Osteocyte (in vitro differentiated cells): ENCODE measurements at regions not wholly inside any gene's neighbourhood (a gene's known extent, or its start where the extent isn't known, plus 50 kb on each side); places are given as distances from the start of the nearest gene placed in this dataset.

Experiments
- DNase-seq: peaks from one replicate; pipeline ENCODE4 v3.0.0; 2021; ENCODE audit warnings: mixed read lengths; ENCODE audit not compliant: unreplicated experiment; ENCODE audit errors: extremely low spot score
- H3K27ac Mint-ChIP-seq: one replicate; pipeline ENCODE4 v1.8.0; 2021; ENCODE audit warnings: mild to moderate bottlenecking, mixed read lengths; ENCODE audit not compliant: unreplicated experiment
- H3K27me3 Mint-ChIP-seq: one replicate; pipeline ENCODE4 v1.8.0; 2021; ENCODE audit warnings: mixed read lengths; ENCODE audit not compliant: unreplicated experiment
- H3K36me3 Mint-ChIP-seq: one replicate; pipeline ENCODE4 v1.8.0; 2021; ENCODE audit warnings: mixed read lengths; ENCODE audit not compliant: unreplicated experiment
- H3K4me1 Mint-ChIP-seq: one replicate; pipeline ENCODE4 v1.8.0; 2021; ENCODE audit warnings: mixed read lengths; ENCODE audit not compliant: unreplicated experiment
- H3K4me3 Mint-ChIP-seq: one replicate; pipeline ENCODE4 v1.8.0; 2021; ENCODE audit warnings: mild to moderate bottlenecking, moderate library complexity, mixed read lengths; ENCODE audit not compliant: unreplicated experiment
- H3K9me3 Mint-ChIP-seq: one replicate; pipeline ENCODE4 v1.8.0; 2021; ENCODE audit warnings: mixed read lengths; ENCODE audit not compliant: unreplicated experiment
- CTCF ChIP-seq: fragments of 200-600 bp; sonication (generic); IDR thresholded peaks from 2 replicates; pipeline ENCODE4 v1.5.0; 2021; ENCODE audit warnings: antibody characterized with exemption, mild to moderate bottlenecking, moderate library complexity

DNA sequence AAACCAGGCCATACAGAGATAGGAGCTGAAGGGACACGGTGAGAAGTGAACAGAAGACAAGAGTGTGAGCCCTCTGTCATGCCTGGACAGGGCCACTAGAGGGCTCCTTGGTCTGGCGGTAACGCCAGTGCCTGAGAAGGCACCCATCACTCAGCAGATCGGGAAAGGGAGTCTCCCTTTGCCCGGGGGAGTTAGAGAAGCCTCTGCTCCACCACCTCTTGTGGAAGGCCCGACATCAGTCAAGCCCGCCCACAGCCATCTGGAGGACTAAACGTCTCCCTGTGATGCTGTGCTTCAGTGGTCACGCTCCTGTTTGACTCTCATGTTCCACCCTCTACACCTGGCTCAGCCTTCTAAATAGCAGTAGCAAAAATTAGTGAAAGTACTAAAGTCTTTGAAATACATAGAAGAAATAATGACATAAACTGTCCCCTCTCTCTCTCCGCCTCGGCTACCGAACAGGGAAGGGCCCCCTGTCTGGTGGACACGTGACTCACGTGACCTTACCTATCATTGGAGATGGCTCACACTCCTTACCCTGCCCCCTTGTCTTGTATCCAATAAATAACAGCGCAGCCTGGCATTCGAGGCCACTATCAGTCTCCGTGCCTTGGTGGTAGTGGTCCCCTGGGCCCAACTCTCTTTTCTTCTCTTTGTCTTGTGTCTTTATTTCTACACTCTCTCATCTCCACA, 66.7 kb downstream of the RPP21 start:
- Mint-ChIP-seq H3K4me1 (peaks cover 5% of the 10 kb centered on the region), H3K9me3 (peaks cover 17% of the 10 kb centered on the region), H3K27me3 (peaks cover 69% of the 10 kb centered on the region), H3K4me3 (no peak overlapping the region), H3K27ac (no peak overlapping the region), H3K36me3 (no peaks in the 10 kb centered on the region)
- no peak for DNase-seq
- TF ChIP-seq CTCF = peak; percentile 83

GRCh38 chr6:30418448-30418847, 70.9 kb upstream of the HLA-E start:
- Mint-ChIP-seq H3K4me3 (no peak overlapping the region), H3K27me3 (peaks cover 65% of the 10 kb centered on the region), H3K4me1 (no peaks in the 10 kb centered on the region), H3K9me3 (no peaks in the 10 kb centered on the region), H3K27ac (no peak overlapping the region), H3K36me3 (no peaks in the 10 kb centered on the region)
- no peak for DNase-seq
- TF ChIP-seq CTCF = no peak

DNA sequence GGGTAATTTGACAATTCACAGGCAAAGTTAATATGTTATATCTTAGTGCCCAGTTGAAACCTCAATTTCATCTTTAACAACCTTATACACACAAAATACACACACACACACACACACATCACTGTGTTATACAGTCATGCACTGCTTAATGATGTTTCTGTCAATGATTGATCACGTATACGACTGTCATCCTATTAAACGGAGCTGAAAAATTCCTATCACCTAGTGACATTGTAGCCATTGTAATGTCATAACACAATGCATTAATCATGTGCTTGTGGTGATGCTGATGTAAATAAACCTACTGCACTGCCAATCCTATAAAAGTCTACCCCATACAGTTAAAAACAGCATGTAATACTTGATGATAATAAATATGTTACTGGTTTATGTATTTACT, 64.8 kb upstream of the HLA-E start:
- peaks cover 10% of the 10 kb centered on the region for H3K9me3 Mint-ChIP-seq
- no peak for TF ChIP-seq CTCF
- H3K27ac Mint-ChIP-seq = no peak overlapping the region
- no peak overlapping the region for H3K4me3 Mint-ChIP-seq
- DNase-seq = no peak
- no peaks in the 10 kb centered on the region for H3K36me3 Mint-ChIP-seq
- peaks cover 58% of the 10 kb centered on the region for H3K27me3 Mint-ChIP-seq
- no peaks in the 10 kb centered on the region for H3K4me1 Mint-ChIP-seq
